WTC11 (cell line): ENCODE measurements at regions not wholly inside any gene's neighbourhood (a gene's known extent, or its start where the extent isn't known, plus 50 kb on each side); places are given as distances from the start of the nearest gene placed in this dataset.

ENCODE experiments used
- ATAC-seq: fragments of 200-7000 bp; cut with Tn5 transposase; 2 replicates; pipeline ENCODE4 v1.10.0; 2021; ENCODE audit warnings: mild to moderate bottlenecking, moderate library complexity
- CTCF ChIA-PET: fragments of 300-600 bp; sonication (Branson Sonifier 250); formaldehyde crosslinking; loops from one replicate; lab custom pipeline; 2021; ENCODE audit warnings: antibody characterized with exemption; lab: Charles Lee
- POLR2A ChIA-PET: fragments of 350-600 bp; sonication (Branson Sonifier 250); formaldehyde crosslinking; loops from one replicate; lab custom pipeline; 2021; ENCODE audit warnings: antibody characterized with exemption; lab: Charles Lee
- DNase-seq: peaks from one replicate; pipeline ENCODE4 v3.0.0; 2021; ENCODE audit warnings: low spot score
- H3K27ac Mint-ChIP-seq: 2 replicates; pipeline ENCODE4 v1.8.0; 2021; ENCODE audit warnings: mixed read lengths
- H3K27me3 Mint-ChIP-seq: 2 replicates; pipeline ENCODE4 v1.8.0; 2021; ENCODE audit warnings: low read depth, mild to moderate bottlenecking, moderate library complexity, mixed read lengths
- H3K36me3 Mint-ChIP-seq: 2 replicates; pipeline ENCODE4 v1.8.0; 2021; ENCODE audit warnings: mixed read lengths
- H3K4me1 Mint-ChIP-seq: 2 replicates; pipeline ENCODE4 v1.8.0; 2022; ENCODE audit warnings: mixed read lengths
- H3K4me3 Mint-ChIP-seq: 2 replicates; pipeline ENCODE4 v1.8.0; 2021; ENCODE audit warnings: mild to moderate bottlenecking, moderate library complexity, mixed read lengths
- H3K9me3 Mint-ChIP-seq: 2 replicates; pipeline ENCODE4 v1.8.0; 2021; ENCODE audit warnings: mixed read lengths
- ATF1 ChIP-seq: sonication (generic); formaldehyde crosslinking; IDR thresholded peaks from 2 replicates; pipeline ENCODE4 v1.8.1; 2023; ENCODE audit warnings: mild to moderate bottlenecking, moderate library complexity, missing genetic modification reagents
- ATF3 ChIP-seq: sonication (generic); formaldehyde crosslinking; conservative IDR thresholded peaks from 2 replicates; pipeline ENCODE4 v1.8.1; 2022; ENCODE audit warnings: mild to moderate bottlenecking, missing genetic modification reagents
- ETV6 ChIP-seq: sonication (generic); formaldehyde crosslinking; IDR thresholded peaks from 2 replicates; pipeline ENCODE4 v1.8.1; 2022; ENCODE audit warnings: mild to moderate bottlenecking, missing genetic modification reagents
- FOXJ3 ChIP-seq: sonication (generic); formaldehyde crosslinking; IDR thresholded peaks from 2 replicates; pipeline ENCODE4 v1.9.0; 2021; ENCODE audit warnings: missing genetic modification reagents, mild to moderate bottlenecking, borderline replicate concordance
- FOXP1 ChIP-seq: sonication (generic); formaldehyde crosslinking; IDR thresholded peaks from 2 replicates; pipeline ENCODE4 v1.8.0; 2022; ENCODE audit warnings: missing genetic modification reagents, mild to moderate bottlenecking, moderate library complexity, borderline replicate concordance
- GTF2I ChIP-seq: fragments of 250-450 bp; sonication (Bioruptor Pico); conservative IDR thresholded peaks from 2 replicates; pipeline ENCODE4 v1.4.0; 2021; ENCODE audit warnings: mild to moderate bottlenecking
- PRRX2 ChIP-seq: fragments of 250-450 bp; sonication (Bioruptor Pico); IDR thresholded peaks from 2 replicates; pipeline ENCODE4 v1.8.0; 2021; ENCODE audit warnings: mild to moderate bottlenecking
- SMAD3 ChIP-seq: sonication (generic); formaldehyde crosslinking; IDR thresholded peaks from 2 replicates; pipeline ENCODE4 v1.8.0; 2022; ENCODE audit warnings: missing genetic modification reagents, mild to moderate bottlenecking, borderline replicate concordance
- STAT6 ChIP-seq: sonication (generic); formaldehyde crosslinking; conservative IDR thresholded peaks from 2 replicates; pipeline ENCODE4 v1.8.1; 2023; ENCODE audit warnings: mild to moderate bottlenecking, low read depth, missing genetic modification reagents, moderate library complexity
- ZNF138 ChIP-seq: sonication (generic); formaldehyde crosslinking; conservative IDR thresholded peaks from 2 replicates; pipeline ENCODE4 v1.8.1; 2022; ENCODE audit warnings: mild to moderate bottlenecking, moderate library complexity, missing genetic modification reagents
- ZNF263 ChIP-seq: sonication (generic); formaldehyde crosslinking; IDR thresholded peaks from 2 replicates; pipeline ENCODE4 v1.8.1; 2022; ENCODE audit warnings: low read depth, mild to moderate bottlenecking, moderate library complexity, missing genetic modification reagents
- ZNF281 ChIP-seq: sonication (generic); formaldehyde crosslinking; IDR thresholded peaks from 2 replicates; pipeline ENCODE4 v1.8.0; 2023; ENCODE audit warnings: mild to moderate bottlenecking, missing genetic modification reagents
- ZNF317 ChIP-seq: sonication (generic); formaldehyde crosslinking; IDR thresholded peaks from 2 replicates; pipeline ENCODE4 v1.8.1; 2023; ENCODE audit warnings: low read depth, mild to moderate bottlenecking, moderate library complexity, missing genetic modification reagents, borderline replicate concordance
- ZNF396 ChIP-seq: fragments of 250-450 bp; sonication (Bioruptor Pico); IDR thresholded peaks from 2 replicates; pipeline ENCODE4 v1.8.0; 2021; ENCODE audit warnings: mild to moderate bottlenecking, moderate library complexity, borderline replicate concordance
- TF ChIP-seq, protein P1 (sequence below): fragments of 250-450 bp; sonication (Bioruptor Pico); conservative IDR thresholded peaks from 2 replicates; pipeline ENCODE4 v1.9.0; 2021; ENCODE audit warnings: mild to moderate bottlenecking
- TF ChIP-seq, protein P2 (sequence below): sonication (generic); formaldehyde crosslinking; IDR thresholded peaks from 2 replicates; pipeline ENCODE4 v1.8.0; 2023; ENCODE audit warnings: missing genetic modification reagents

DNA sequence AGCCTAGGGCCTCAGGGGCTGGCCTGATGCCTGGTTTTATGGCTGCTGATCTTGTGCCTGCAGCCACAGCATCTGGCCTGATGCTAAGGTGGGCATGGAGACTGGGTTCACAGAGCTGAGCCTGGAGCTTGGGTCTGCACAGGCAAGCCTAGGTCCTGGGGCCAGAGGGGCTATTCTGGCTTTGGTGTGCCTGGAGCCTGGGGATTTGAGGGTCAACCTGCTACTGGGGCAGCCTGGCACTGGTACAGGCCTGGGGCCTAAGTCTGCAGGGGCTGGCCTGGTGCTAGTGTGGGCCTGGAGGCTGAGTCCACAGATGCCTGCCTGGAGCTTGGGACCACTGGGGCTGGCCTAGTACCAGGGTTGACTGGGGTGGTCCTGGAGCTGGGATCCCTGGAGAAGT is 481.8 kb upstream of the GHITM start:
- CTCF ChIA-PET = no interaction called here

More for the DNA sequence above, 481.8 kb upstream of the GHITM start:
- ATAC-seq = no peak
- Mint-ChIP-seq H3K4me1 (peaks cover 7% of the 10 kb centered on the region; the same call in 1 of the 2 replicates), H3K27ac (no peak overlapping the region), H3K9me3 (no peaks in the 10 kb centered on the region), H3K36me3 (no peaks in the 10 kb centered on the region), H3K27me3 (no peaks in the 10 kb centered on the region), H3K4me3 (no peak overlapping the region)
- POLR2A ChIA-PET = no interaction called here
- TF ChIP-seq ETV6 (CRISPR knock-in tag) (no peak), ZNF317 (CRISPR knock-in tag) (no peak), PRRX2 (CRISPR knock-in tag) (no peak), ZNF281 (no peak), GTF2I (CRISPR knock-in tag) (no peak), ZNF263 (no peak), STAT6 (CRISPR knock-in tag) (no peak), ZNF138 (CRISPR knock-in tag) (no peak), ATF3 (no peak), ZNF396 (no peak), SMAD3 (no peak), ATF1 (CRISPR knock-in tag) (no peak), FOXJ3 (CRISPR knock-in tag) (no peak), FOXP1 (CRISPR knock-in tag) (no peak)
- TF ChIP-seq, protein P1, sequence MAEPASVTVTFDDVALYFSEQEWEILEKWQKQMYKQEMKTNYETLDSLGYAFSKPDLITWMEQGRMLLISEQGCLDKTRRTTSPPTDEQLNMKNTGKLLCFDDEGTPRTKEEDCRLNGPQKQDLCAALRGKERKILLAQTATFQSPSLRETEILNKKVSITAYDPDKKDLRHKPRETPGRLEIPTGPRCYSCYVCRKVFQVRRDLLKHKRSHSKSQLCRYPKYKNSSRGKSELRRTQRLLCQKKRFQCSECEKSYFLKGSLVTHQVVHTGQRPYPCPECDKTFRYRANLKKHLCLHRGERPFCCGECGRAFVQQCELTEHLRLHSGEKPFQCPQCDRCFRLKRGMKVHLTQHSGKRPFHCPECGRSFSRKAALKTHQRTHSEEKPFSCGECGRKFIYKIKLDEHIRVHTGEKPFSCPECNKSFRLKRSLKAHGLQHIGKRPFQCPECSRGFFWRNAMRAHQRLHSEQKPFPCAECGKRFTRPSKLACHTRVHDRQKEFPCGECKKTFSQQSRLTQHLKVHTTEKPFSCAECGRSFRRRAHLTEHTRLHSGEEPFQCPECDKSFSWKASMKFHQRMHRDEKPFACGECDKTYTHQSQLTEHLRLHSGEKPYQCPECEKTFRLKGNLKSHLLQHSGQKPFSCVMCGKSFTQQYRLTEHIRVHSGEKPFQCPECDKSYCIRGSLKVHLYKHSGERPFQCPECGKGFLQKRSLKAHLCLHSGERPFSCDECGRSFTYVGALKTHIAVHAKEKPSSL (CRISPR knock-in tag) = no peak
- TF ChIP-seq, protein P2, sequence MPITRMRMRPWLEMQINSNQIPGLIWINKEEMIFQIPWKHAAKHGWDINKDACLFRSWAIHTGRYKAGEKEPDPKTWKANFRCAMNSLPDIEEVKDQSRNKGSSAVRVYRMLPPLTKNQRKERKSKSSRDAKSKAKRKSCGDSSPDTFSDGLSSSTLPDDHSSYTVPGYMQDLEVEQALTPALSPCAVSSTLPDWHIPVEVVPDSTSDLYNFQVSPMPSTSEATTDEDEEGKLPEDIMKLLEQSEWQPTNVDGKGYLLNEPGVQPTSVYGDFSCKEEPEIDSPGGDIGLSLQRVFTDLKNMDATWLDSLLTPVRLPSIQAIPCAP = no peak
- TF ChIP-seq, all 79 proteins: peak for 0
- no peak for DNase-seq
